Muscle of arm (tissue), 1 donor: ENCODE measurements at regions not wholly inside any gene's neighbourhood (a gene's known extent, or its start where the extent isn't known, plus 50 kb on each side); places are given as distances from the start of the nearest gene placed in this dataset.

Experiments
- DNase-seq: peaks from one replicate; pipeline ENCODE4 v3.0.0-alpha.2; 2013

DNA sequence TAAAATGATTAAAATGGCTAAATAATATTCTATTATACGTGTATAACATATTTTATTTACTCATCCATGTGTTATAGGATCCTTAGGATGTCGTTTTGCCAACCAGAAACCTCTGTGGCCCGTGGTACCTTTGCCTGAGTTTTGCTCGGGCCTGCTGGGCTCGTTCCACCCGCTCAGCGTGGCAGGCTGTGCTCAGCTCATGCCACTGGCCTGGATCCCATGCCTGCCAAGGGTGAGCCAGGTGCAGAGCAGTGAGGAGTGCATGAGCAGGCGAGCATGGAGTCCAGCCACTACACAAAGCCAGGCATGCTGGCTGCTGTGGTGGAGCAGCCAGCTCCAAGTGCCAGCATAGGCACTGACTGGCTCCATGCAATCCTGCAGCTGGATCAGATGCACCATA is 417.2 kb downstream of the TTLL7 start:
- no peak for DNase-seq

GRCh38 chr1:83574791-83575190 is 424.1 kb downstream of the TTLL7 start:
- DNase-seq = no peak

- no peak for DNase-seq
Observed at GRCh38 chr1:83573776-83574175, 425.2 kb downstream of the TTLL7 start.

- DNase-seq = no peak
Observed at GRCh38 chr1:83571536-83571935, 427.4 kb downstream of the TTLL7 start.

GRCh38 chr1:83561346-83561745 is 437.6 kb downstream of the TTLL7 start:
- no peak for DNase-seq

- no peak for DNase-seq
Observed at GRCh38 chr1:83559129-83559840, 439.6 kb downstream of the TTLL7 start.

DNA sequence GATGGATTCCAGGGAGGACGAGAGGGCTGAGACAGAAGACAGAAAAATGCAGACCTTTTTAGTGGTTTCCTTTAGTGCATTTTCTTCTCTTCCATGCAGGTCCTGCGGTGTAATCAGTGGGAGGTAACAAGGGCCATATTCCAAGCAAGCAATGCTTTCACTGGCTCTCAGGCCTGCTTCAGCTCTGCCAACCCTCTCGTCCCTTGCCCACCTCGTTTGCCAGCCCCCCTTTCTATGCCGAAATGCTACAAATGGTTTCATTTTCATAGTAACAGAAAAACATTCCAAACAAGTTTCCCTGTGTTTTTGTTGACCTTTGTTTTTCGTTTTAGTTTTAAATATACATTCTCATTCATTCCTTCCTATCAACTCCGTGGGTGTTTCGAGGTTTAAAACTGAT is 443.1 kb downstream of the TTLL7 start:
- no peak for DNase-seq

DNA sequence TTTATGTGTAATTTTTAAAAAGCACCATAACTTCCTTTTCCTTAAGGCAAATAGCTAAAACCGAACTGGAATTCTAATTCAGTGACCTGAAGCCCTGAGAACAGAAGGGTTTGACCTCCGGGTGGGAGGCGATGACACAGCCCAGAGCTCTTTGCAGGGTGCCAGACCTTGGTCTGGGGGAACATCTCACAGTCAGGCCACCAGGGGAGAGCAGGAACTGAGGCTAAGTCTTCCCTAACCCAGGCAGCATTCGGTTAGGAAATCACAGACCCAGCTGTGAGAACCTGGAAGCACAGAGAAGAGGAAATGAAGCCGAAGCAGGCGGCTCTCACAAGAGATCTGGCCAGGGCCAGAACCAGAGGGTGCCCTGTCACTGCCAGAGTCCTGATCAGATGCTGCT is 444.8 kb downstream of the TTLL7 start:
- DNase-seq = no peak

- no peak for DNase-seq
Observed at GRCh38 chr1:83552820-83553219, 446.1 kb downstream of the TTLL7 start.

DNA sequence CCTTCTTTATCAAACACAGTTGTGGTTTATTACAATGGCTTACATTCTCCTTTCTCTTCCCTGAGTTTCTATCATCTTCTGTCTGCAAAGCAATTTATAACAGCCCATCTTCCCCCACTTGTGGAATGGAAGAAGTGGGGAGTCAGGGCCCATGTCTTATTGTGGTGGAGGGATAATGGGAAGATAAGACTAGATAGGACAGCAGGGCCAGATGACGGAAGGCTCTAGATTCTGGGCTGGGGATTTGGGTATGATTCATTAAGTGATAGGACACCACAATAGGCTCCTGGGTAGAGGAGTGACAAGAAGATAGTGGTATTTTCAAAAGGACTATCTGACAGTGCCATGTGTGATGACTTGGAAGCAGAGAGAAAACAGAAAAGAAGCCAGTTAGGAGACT is 450.6 kb downstream of the TTLL7 start:
- no peak for DNase-seq

DNA sequence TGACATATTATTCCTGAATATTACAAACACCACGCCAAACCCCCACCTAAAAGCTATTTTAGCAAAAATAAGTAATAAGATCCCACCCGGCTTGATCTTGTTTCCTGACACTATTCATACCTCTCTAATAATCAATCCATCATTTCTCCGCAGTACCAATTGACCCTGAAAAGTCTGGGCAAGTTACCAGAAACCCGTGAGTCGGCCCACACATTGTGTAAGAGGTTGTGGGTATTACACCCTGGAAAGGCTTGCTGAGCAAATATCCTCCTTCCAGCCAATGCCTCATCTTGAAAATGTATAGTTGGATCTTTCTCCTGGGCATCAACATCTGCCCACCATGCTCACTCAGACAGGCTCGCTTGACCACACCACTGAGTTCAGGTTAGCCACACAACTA is 451.0 kb downstream of the TTLL7 start:
- DNase-seq = no peak

DNA sequence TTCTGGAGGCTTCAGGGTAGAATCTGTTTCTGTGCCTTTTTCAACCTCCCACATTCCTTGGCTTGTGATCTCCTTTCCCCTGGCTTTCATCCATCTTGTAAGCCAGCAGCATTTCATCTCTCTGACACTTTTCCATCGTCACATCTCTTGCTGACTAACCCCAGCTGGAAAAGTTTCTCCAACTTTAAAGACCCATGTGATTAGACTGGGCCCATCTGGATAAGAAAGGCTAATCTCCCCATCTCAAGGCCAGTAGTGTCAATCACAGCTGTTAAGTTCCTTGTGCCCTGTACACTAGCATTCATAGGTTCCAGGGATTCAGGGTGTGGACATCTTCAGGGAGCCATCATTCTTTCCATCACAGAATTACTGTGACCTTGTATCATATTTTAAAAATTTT is 452.1 kb downstream of the TTLL7 start:
- no peak for DNase-seq

DNA sequence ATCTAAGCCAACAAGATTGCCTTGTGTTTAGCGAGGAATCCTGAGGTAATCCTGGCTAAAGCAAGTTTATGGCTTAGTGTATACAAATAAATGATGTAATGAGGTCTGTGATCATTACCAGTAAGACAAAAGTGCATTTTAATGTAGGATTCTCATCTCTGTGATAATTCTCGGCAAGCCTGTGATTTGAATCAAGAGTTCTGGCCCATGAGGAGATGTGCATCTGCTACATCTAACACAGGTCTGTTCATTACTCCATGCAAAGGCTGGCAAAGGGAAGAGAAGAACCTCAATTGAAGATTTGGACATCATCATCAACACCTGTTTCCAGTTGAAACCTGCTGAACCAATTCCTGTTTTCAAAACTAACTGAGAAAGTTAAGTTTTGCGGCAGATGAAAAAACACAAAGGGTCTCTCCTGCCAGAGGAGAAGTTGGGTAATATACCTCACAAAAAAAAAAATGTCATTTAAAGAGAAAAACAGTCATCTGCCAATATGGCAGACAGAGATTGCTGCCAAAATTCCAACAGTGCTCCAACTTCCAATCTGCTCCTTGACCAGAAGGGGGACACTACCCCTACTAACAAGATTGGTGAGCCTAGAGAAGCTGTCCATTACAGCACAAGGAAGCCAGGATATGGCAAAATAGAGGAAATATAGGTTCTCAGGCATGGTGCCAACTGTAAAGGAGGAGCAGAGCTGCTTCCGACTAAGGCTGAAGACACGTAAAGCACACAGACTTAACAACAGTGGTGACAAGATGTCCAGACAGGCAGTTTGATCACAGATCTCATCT is 453.7 kb downstream of the TTLL7 start:
- no peak for DNase-seq

DNA sequence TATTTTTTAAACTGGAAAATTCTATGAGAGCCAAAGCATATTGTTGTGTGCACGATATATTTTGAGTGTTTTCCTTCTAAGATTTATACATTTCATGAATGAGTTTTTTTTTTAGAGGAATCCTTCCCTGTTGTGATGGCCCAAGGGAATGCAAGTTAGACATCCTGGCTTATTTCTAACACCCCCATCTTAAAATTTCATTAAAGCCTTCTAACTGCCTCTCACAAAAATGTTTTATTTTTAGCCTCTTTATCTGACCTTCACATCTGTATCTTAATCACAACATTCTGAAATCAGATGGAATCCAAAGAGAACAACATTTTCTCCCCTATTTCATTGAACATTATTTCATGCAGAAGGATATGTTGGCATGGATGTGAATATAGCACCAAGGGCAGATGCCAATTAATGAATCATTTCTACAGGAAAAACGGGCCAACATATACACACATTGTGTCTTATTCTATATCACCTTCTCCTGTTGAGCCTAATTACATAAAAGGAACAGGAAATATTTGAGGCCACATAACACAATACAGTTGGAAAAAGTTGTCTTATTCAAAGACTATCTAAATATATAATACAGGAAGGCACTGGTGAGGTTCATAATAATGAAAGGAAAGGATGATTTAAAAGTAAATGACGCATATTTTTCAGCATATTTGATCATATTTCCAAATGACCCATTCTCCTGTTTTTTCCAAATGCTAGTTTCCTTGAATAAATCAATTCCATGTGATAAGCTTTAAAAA is 455.5 kb downstream of the TTLL7 start:
- no peak for DNase-seq

GRCh38 chr1:83531521-83532309 is 467.2 kb downstream of the TTLL7 start:
- DNase-seq = no peak

DNA sequence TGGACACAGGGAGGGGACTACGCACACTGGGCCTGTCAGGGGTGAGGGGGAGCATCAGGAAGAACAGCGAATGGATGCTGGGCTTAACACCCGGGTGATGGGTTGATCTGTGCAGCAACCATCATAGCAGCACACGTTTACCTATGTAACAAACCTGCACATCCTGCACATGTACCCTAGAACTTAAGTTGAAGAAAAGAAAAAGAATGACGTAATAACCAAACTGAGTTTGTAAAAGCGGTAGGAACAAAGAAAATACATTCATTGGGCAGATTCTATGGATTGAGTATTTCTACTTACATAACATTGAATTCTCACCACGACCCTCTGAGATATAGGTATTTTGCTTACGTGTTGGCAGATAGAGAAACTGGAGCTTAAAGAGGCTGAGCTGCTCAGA is 468.4 kb downstream of the TTLL7 start:
- DNase-seq = no peak

GRCh38 chr1:83527987-83528386 is 470.9 kb downstream of the TTLL7 start:
- DNase-seq = peak; percentile 51

DNA sequence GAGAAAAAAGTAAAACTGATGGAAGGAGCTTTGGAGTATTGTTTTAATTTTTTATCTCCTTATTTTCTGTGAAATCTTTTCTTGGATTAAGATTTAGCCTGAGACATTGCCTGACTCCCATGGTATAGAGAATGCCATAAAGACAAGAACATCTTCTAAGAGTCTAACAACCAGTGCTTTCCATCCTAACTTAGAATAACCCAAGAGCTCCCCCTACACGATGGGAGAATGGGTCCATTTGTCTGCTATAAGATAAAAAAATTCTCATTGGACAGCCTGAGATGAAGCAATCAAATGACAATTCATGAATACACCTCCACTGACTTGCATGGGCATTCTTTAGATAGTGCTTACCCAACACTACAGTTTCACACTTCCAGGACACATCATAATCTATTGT is 478.1 kb downstream of the TTLL7 start:
- no peak for DNase-seq

DNA sequence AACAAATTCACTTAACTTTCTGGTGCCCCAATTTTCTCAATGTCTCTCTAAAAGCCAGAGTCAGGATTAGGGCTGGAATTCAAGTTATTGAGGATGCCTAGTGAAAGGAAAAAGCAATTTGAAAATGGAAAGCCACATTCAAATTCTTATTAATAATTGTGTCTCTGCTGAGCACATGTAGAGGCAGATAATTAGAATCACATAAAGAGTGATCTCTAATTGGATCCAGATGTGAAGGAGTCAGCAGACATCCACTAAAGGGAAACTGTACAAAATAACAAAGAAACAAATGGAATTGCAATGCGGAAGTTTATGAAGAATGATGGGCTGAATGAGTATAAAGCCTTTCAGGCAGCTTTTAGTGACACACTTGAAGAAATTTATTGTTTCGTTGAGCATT is 482.6 kb downstream of the TTLL7 start:
- peak; percentile 29 for DNase-seq

DNA sequence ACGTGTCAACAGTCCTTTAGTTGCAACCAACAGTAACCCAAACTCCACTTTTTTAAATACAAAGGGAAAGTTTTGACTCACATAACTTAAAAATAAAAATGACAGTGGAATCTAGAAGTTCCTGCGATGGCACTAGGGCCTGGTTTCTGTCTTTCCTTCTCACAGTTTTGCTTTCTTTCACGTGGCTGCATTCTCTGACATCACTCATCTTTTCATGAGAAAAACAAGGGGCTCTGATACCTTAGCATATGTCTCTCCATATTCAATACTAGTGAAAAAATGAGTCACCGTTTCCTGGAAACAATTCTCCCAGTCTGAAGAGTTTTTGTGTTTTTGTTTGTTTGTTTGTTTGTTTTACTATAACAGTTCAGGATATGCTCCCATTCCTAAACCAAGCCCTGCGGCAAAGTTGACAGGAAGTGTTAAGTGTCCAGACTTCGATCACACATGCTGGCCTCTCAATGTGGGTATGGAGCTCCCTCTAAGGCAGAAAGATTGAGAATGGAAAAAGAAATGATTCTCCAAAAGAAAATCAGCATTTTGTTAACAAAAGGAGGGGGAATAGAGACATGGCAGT is 483.3 kb downstream of the TTLL7 start:
- DNase-seq = no peak

DNA sequence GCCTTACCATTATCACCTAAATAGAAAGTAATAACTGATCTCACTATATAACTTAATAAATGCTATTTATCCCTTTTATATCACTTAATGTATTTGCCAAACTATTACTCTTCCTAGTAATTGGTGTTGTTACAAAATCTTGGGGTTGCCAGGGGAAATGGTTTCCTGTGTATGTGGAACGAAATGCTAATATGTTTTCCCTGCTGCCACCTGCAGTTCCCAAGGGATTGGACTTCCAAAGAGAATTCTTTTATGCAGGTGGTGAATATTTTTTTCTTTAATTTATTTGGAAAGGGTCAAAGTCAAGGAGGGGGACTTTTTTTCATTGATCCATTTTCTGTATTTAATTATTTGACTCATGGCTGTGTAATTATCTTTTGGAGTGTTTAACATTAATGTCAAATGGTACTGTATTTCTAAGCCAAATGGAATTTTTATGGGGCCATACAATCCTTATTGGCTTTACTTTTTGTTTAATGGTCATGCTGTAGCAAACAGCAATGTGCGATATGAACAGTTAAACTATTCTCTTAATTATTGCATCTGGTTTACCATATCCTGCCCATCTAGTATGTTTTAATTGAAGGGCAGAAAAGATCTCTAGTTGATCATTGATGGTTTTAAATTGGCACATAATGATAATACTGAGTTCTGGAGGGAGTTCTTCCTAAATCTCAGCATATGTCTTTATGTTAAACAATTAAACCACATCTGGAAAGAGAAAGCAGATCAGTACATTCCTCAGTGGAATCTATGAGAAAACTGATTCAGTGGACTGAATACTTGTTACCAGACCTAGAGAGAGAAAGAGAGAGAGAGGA is 486.3 kb downstream of the TTLL7 start:
- no peak for DNase-seq
